DMS79 (cell line): ENCODE measurements at regions not wholly inside any gene's neighbourhood (a gene's known extent, or its start where the extent isn't known, plus 50 kb on each side); places are given as distances from the start of the nearest gene placed in this dataset.

Source experiments
- DNase-seq: peaks from one replicate; lab custom pipeline; 2025; lab: John Stamatoyannopoulos, UW

DNA sequence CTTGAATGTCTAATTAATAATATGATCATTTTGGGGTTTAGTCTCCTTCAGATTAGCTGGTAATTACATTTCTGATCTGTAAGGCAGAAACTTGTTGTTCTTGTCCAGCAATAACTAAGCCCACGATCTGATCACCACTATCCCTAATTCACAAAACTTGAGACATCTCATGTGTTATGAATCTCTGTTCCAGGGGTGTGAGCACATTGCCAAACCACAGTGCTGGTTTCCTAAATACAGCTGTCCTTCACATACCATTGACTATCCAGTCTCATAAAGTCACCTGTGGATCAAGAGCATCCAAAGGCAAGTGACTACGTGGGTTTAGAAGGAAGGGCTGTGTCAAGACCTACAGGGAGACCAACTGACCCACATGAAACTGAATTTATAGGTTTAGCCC lies 134.1 kb upstream of the PRLR start:
- no peak for DNase-seq

DNA sequence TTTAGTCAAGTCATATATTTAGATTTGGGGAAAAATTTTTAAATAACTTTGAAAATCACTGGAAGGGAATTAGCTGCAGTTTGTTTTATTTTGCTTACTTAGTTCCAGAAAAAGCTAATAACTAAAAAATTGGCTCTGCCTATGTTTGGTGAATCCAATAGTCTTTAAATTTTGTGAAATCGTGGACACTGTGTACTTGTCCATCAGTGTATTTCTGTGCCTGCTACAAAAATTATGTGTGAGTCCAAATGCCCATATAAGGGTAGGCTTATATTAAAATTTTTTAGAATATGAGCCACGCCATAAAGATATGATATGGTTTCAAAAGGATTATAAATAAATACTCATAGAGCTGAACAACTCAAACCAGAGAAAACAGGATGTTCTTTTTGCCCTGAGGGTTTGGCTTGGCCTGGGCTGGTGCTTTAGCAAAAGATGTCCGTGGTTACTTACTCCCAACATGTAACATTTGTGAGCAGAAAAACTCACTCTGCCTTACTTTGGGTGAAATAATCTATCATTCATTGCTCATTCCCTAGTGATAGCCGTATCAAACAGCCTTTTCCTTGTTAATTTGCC lies 133.2 kb upstream of the PRLR start:
- no peak for DNase-seq

DNA sequence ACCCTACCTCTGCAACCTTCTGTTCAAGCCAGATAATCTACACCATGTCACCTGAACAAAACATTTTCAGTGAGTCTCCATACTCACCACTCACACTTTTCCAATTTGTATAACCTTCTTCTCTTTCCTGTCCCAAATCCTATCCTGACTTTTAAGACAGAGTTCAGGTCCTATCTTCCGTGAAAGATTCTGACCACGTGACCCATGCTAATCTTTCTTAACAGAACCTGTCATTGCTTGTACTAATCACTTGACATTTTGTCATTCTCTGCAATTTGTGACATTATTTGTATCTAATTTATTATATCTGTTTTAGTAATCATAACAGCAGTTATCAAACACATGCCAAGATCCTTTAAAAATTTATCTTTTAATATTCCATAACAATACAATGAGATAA lies 132.5 kb upstream of the PRLR start:
- DNase-seq = no peak

DNA sequence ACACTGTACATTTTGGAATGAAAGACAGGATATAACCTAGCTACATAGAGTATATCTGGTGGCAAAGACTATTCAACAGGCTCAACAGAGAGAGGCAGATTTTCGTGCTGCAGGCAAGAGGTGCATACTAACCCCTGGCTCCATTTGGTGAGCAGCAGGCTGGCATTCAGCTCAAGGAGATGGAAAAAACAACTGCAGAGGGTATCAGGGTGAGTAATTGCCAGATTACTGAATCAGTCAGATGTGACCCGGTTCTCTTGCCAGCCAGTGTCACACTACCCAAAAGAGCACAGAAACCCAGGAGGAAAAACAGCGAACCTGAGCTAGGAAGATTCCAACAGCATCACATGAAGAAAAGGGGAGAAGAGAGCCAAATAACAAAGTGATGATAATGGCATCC lies 130.4 kb upstream of the PRLR start:
- no peak for DNase-seq

DNA sequence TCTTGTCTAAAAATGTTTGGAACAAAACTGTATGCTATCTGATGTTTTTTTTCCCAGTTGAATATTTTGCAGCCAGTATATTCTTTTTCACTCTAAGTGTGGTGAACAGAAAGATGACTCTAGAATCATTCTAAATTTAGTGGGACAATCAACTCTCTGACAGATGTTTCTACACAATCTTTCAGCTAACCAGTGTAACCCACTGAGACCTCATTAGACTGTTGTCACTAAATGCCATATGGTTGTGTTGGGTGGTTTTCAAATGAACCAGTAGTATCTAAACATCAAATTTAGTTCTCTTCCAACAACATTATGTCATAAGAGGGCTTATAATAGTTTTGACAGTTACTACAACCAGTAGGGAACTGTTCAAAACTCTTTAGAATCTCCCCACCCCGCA lies 129.6 kb upstream of the PRLR start:
- no peak for DNase-seq

DNA sequence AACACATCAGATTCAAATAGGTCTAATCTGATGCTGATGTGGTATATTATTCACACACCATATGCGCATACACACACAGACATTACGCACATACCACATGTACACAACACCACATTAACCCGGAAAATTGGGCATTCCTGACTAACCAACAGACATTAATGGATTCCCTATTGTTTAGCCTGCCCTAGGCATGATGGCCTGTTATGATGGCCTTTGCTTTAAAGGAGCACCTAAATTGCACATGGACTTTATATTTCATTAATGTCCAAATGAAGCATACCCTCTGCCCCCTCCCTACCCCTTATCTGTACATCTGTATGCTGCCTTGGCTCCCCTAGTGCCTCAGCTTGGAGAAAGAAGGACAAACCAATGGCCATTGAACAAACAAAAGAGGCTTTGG lies 127.7 kb upstream of the PRLR start:
- DNase-seq = no peak

DNA sequence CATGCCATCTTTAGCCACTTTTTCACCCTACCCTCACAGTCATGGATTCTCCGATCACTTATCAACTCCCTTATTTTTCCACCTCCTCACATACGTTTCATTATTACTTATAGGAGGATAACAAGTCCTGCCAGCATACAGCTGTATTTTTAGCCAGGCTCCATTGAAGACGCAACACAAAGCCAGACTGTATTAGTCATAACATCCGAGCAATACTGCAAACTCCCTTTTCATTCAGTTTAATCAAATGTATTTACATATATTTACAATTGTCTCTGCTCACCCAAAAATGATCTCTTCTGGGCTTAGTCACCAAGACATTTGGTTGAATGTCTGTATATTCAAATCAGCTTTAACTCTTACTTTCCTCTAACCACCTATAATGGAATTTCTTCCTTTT lies 126.4 kb upstream of the PRLR start:
- no peak for DNase-seq

DNA sequence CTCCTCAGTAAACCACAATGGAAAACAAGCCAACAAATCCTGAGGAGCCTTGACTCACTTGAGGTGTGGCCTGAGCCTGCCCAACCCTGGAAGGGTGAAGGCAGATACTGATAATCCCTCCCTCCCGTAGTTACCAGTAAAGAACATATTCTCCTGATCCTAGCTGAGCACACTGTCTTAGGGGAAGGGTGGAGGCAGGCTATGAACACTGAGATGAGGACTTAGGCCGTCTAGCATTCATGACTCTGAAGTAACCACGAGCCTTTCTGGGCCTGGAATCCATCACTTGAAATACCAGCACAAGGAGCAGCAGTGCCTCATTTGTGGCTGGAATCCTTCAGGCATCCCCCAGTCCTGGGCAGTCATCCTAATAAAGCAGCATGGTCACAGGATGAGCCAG lies 124.5 kb upstream of the PRLR start:
- DNase-seq = no peak

DNA sequence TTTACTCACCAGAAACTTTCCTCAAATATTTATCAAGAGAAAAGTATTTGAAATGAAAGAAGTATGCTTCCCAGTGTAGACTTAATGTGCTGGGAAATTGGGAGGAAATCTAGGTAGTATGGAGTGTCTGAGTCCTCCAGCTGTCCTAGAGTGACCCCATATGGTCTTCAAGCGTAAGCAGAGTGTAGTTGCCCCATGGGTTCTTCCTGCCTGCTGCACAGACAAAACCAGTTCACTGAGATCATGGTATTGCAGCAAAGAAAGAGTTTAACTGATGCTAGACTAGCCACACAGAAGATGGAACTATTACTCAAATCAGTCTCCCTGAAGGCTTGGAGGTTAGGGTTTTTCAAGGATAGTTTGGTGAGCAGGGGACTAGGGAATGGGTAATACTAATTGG lies 114.9 kb upstream of the PRLR start:
- DNase-seq = no peak

DNA sequence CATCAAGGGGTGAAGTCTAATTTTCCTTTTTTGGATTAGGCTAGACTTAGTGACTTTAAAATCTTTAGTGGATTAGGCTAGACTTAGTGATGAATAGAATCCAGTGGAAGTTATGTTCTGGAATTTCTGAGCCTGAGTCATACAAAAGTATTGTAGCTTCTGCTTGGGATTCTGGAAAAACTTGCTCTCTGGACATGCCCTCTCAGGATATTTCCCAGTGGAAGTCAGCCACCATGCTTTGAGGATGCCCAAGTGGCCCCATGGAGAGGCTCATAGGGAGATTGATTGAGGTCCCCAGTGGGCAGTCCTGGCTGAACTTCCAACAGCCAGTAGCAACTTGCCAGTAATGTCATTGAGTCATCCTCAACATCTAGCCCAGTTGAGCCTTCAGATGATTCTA lies 112.4 kb upstream of the PRLR start:
- no peak for DNase-seq

DNA sequence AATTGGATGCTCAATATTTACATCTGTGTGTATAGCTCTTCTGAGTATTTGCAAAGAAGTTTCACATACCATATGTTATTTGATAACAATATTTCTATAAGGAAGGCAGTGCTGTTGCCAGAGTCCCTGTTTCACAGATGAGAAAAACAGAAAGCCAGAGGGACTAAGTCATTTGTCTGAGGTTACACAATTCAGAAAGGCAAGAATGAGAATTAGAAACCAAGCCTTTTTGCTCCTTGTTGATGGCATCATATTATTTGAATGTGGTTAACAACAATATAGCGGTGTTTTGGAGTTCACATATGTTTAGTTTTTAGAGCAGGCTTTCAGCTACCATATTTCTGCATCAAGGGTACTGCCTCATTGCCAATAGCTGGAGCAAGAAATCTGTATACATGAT lies 110.9 kb upstream of the PRLR start:
- no peak for DNase-seq

DNA sequence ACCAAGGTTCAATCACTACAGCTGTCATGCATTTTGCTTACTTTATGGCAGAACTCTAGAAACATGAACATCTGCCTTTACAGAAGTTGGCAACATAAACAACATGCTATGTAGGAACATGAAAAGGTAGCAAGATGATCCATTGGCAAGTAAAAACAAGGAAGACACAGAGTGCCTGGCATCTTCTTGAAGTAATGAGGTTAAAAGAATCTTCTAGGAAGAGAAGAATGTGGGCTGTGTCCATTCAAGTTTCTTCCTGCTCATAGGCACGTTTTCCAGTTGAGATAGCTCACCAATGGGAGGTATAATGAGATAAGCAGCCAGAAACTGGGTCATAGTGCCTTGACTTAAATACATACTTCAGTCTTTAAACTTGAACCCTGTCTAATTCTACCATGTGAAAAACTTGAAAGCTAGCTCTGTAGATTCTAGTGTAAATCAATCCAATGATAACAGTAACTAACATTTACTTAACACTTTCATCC lies 109.4 kb upstream of the PRLR start:
- DNase-seq = no peak

DNA sequence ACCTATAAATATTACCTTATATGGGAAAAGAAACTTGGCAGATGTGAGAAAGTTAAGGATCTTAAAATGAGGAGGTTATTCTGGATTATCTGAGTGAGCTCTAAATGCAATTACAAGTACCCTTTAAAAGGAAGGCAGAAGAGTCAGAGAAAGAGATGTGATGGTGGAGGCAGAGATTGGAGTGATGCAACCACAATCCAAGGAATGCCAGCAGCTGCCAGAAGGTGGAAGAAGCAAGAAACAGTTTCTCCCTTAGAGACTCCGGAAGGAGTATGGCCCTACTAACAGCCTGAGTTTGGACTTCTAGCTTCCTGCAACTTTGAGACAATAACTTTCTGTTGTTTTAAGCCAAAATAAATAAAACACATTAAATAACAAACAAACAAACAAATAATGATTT lies 108.7 kb upstream of the PRLR start:
- no peak for DNase-seq

DNA sequence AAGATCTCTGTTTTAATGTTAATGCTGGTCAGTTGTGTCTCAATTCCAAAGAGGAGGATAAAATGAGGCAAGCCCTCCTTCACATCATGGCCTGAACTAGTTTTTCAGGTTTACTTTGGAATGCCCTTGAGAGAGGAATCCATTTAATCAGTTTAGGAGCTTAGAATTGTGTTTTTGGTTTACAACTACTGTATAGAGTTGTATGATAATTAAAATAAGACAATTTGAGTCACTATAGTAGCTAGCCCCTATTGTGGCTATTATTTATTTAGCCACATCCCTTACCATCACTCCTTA lies 107.8 kb upstream of the PRLR start:
- no peak for DNase-seq

DNA sequence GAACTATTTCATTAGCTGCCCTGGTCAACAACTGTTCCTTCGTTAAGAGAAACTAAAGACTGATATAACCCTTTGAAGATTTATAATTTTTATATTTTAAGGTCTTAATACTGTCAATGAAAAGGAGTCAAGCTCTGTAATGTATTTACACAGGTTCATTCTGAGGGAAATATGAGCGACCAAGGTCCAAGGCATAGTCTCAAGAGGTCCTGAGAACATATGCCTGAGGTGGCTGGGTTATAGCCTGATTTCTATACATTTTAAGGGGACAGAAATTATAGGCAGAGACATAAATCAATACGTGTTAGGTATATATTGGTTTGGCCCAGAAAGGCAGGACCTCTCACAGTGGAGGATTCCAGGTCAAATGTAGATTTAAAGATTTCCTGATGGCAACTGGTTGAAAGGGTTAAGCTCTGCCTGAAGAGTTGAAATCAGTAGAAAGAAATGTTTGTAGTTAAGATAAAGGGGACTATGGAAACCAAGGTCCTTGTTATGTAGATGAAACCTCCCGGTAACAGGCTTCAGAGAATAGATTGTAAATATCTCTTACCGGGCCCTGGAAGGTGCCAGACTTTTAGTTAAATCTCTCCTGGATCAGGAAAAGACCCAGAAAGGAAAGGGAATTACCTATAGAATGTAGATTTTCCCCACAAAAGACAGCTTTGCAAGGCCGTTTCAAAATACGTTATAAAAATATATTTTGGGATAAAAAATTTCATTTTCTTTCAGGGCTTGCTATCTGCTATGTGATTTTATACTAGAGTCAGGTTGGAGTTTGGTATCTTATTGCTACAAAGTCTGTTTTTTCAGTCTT lies 107.3 kb upstream of the PRLR start:
- no peak for DNase-seq

DNA sequence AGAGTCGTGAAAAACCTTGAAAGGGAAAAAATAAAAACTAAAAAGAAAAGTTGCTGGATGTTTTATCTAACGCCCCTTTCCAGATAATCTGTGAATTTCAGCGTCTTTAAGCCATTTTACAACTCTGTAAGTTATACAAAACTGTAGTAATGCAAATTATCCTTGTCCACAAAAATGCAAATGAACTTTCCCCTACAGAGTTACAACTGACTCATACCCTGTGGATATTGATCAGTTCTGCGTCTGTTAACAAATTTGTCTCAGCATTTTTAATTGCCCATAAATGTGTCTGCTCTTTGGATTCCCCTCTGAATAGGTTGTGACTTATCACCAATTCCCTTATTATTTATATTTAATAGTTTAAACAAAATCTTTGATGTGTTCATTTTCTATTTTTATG lies 105.9 kb upstream of the PRLR start:
- DNase-seq = no peak

DNA sequence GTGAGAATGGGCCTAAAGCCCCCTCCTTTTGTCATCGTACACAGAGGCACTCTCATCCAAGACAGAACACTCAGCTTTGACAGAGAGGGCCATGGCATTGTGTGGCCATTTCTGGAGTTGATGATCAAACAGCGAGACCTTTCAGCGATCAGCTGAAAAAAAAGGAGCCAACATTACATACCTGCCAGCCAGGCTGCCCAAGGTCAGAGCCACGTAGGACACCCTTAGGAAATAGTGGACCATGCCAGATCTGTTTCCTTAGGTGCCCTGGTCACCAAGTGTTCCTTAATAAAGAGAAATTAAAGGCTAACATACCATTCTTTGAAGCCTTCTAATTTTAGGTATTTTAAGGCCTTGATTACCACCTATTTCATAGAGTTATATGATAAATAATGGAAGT lies 105.5 kb upstream of the PRLR start:
- no peak for DNase-seq

DNA sequence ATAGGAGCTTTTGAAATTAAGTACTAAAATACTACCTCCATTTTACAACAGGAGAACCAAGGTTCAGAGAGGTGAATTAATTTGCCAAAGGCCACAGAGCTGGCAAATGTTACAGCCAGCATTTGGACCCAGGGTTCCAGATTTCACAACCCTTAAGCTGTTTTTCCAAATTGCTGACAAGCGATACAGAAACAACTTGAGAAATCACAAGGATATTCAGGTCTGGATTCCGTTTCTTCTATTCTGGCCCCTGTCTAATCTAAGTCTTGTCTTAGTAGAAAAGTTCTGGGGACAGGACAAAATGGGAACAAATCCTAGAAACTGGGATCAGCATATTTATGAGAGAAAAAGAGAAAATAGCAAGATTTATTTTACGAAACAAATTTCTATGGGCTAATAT lies 103.1 kb upstream of the PRLR start:
- DNase-seq = no peak

DNA sequence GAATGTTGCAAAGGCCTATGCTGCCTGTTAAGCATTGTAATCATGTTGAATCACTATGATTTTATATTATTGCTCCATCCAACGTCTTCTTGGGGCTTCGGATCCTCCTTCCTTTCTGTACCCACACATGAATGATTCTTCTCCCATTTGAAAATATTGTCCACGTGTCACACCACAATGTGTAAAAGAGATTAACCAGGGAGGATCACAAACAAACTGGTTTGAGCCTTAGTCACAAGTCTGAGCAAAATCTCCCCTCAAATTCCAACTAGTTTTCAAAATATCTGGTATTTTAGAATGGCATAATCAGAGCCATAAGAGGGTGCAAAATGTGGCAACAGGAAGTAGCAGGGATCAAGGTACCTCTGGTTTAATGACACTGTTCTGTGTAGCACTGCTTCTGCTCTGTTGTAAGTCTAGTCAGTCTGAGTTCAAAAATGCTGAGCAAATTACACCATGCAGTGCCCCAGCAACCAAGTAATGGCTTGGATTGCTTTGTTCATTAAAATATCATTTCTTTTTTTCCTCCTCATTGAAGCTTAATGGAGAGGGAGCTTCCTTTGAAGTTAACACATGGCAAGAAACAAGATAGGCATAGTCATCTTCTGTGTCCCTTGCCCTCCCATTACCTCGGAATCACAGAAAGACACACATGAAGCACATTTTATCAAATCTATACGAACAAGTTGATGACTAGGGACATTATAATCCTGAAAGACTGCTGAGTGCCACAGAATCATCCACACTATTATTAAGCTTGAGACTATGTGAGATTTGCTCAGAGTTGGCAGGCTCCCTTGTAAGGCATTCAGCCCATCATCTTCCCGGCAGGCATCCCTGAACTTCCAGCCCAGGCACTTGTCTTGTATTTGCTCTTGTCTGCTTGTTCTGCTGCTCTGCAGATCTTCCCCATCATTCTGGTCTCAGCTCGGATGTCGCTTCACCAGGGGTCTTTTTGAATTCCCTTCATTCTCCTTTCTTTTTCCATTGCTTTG lies 102.0 kb upstream of the PRLR start:
- DNase-seq = no peak

DNA sequence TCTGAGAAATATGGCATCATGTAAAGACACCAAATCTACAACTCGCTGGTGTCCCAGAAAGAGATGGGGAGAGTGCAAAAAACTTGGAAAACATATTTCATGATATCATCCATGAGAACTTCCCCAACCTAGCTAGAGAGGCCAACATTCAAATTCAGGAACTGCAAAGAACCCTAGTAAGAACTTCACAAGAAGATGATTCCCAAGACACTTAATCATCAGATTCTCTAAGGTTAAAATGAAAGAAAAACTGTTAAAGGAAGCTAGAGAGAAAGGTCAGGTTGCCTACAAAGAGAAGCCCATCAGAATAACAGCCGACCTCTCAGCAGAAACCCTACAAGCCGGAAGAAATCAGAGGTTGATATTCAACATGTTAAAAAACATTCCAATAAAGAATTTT lies 95.5 kb upstream of the PRLR start:
- DNase-seq = no peak

DNA sequence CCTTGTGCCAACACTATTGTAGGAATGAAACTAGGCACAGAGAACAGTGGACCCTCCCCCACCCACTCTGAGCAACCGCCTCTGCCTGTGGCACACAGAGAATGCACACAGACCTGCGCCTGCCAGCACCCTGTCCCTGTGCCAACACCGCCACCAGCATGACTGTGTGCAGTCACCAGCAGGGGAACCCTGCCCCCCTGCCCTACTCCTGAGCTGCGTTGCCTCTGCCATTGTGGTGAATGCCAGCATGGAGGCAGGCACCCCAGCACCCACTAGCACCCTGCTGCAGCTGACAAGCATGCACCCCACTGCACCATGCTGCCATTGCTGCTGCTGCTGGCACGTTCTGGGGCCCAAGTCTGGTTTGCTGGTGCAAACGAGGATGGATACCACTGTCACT lies 94.4 kb upstream of the PRLR start:
- no peak for DNase-seq

DNA sequence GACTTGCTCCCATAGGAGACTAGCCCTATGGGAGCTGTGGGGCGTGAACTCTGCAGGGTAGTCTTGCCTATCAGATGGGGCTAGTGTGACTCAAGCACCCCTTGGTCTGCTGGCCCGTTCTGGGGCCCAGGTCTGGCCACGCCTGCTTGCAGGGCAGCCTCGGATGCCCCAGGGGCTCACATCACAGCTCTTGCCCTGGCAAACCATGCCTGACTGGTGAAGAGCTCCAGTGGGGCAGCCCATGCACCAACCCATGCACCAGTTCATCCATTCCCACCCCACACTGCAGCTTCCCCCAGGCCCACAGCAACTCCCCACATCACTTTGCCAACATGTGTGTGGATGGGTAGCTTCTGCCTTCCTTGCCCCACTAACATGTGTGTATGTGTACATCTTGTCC lies 93.9 kb upstream of the PRLR start:
- no peak for DNase-seq

DNA sequence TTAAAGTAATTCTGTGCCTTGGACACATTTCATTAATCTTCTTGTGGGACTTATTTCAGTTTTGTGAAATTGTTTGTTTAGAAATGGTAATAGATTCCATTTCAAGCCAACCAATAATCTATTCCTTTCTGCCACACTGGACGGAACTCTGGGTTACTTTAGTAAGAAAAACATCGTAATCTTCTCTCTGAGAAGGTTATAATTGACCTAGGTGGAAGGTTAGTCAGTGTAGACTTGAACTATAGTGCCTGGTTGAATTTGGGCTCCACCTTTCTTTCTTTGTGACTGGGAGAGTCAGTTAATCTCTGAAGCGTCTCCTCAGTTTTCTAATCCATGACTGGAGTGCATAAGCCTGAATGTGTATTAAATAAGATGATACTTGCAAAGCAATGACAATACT lies 89.7 kb upstream of the PRLR start:
- DNase-seq = no peak
